HepG2 (cell line): ENCODE measurements at regions not wholly inside any gene's neighbourhood (a gene's known extent, or its start where the extent isn't known, plus 50 kb on each side); places are given as distances from the start of the nearest gene placed in this dataset.

Source experiments
- ATAC-seq: fragments of 200-7000 bp; cut with Tn5 transposase; 3 replicates; pipeline ENCODE4 v1.9.1; 2020; ENCODE audit warnings: mild to moderate bottlenecking, moderate library complexity
- BruUV-seq: library from RNA; stranded (reverse); fragments of 400-500 nt; replicated peaks from 2 replicates; lab custom pipeline; 2021; lab: Mats Ljungman, UMichigan
- CTCF ChIA-PET: fragments of 300-600 bp; formaldehyde crosslinking; extraction: SDS; loops from one replicate; lab custom pipeline; 2021; ENCODE audit warnings: low total read pairs, inconsistent platforms, low intra/inter-chr PET ratio; lab: Yijun Ruan, JAX
- POLR2A ChIA-PET: fragments of 350-600 bp; sonication (Branson Sonifier 250); formaldehyde crosslinking; loops from one replicate; lab custom pipeline; 2020; ENCODE audit warnings: antibody characterized with exemption, inconsistent platforms; lab: Yijun Ruan, JAX
- DNase-seq: peaks from one replicate; pipeline ENCODE4 v3.0.0-alpha.2; 2015; ENCODE audit warnings: low spot score
- FAIRE-seq: peaks from 3 replicates; lab custom pipeline; 2011; peaks lifted over from hg19 to GRCh38; lab: Jason Lieb, UNC
- H2AFZ ChIP-seq: one replicate; pipeline ENCODE4 v1.6.1; 2011; ENCODE audit warnings: low read length, inconsistent platforms
- H3K27ac ChIP-seq: fragments of 300-600 bp; 3 replicates; pipeline ENCODE4 v1.8.0; 2011; ENCODE audit warnings: mixed run types, mild to moderate bottlenecking, mixed read lengths, low read length, inconsistent platforms; ENCODE audit not compliant: insufficient read depth; ENCODE audit errors: extremely low read length
- H3K27me3 ChIP-seq, 2 experiments: fragments of 200-600 bp in 1 of 2; 2 replicates in 1 of 2; 3 replicates in 1 of 2; pipeline versions ENCODE4 v1.6.0 to v1.8.0; 2011; ENCODE audit warnings: low read length in 2 of 2, mild to moderate bottlenecking in 2 of 2, moderate library complexity in 2 of 2, inconsistent platforms in 1 of 2; ENCODE audit not compliant: insufficient read depth in 2 of 2, control insufficient read depth in 1 of 2
- H3K36me3 ChIP-seq, 2 experiments: fragments of 200-600 bp in 1 of 2; replicated peaks in 1 of 2; 2 replicates in 1 of 2; 3 replicates in 1 of 2; pipeline versions ENCODE4 v1.5.1 to v1.8.0; 2011; ENCODE audit warnings: low read length in 2 of 2, inconsistent platforms in 1 of 2; ENCODE audit not compliant: insufficient read depth in 2 of 2, control insufficient read depth in 1 of 2
- H3K4me1 ChIP-seq: 2 replicates; pipeline ENCODE4 v1.5.1; 2012; ENCODE audit warnings: low read length, inconsistent platforms; ENCODE audit not compliant: insufficient read depth
- H3K4me2 ChIP-seq: 2 replicates; pipeline ENCODE4 v1.6.0; 2011; ENCODE audit warnings: low read depth, low read length, inconsistent platforms
- H3K4me3 ChIP-seq, 3 experiments: fragments of 200-600 bp in 1 of 3; sonication (generic), shearing (Covaris generic) in 1 of 3; replicated peaks in 1 of 3; 2 replicates each; pipeline ENCODE4 v1.5.1; 2011 to 2016; ENCODE audit warnings: low read length in 3 of 3, inconsistent platforms in 2 of 3, low read depth in 2 of 3, mild to moderate bottlenecking in 2 of 3, control low read depth in 1 of 3, mixed read lengths in 1 of 3; ENCODE audit not compliant: insufficient read depth in 1 of 3
- H3K79me2 ChIP-seq: one replicate; pipeline ENCODE4 v1.6.1; 2011; ENCODE audit warnings: low read length, inconsistent platforms; ENCODE audit not compliant: insufficient read depth
- H3K9ac ChIP-seq: 2 replicates; pipeline ENCODE4 v1.6.0; 2011; ENCODE audit warnings: mild to moderate bottlenecking, low read depth, low read length, inconsistent platforms; ENCODE audit not compliant: insufficient read depth
- H3K9me3 ChIP-seq: 2 replicates; pipeline ENCODE4 v1.5.1; 2012; ENCODE audit warnings: mild to moderate bottlenecking, low read length
- H4K20me1 ChIP-seq: 2 replicates; pipeline ENCODE4 v1.6.0; 2011; ENCODE audit warnings: inconsistent platforms, mild to moderate bottlenecking, low read length, moderate library complexity; ENCODE audit not compliant: insufficient read depth
- CREM ChIP-seq, 2 experiments: sonication (generic) in 1 of 2; formaldehyde crosslinking in 1 of 2; IDR thresholded peaks; 2 replicates each; pipeline versions ENCODE4 v1.4.0 to v1.6.1; 2016 to 2020; ENCODE audit warnings: antibody characterized with exemption in 1 of 2, mild to moderate bottlenecking in 1 of 2, missing genetic modification reagents in 1 of 2
- RARA ChIP-seq: IDR thresholded peaks from 2 replicates; pipeline ENCODE4 v1.6.1; 2016; ENCODE audit warnings: missing genetic modification reagents, missing compliant biosample characterization
- ZBTB8A ChIP-seq: sonication (generic); formaldehyde crosslinking; IDR thresholded peaks from 2 replicates; pipeline ENCODE4 v1.4.0; 2020; ENCODE audit warnings: mild to moderate bottlenecking, low read depth, missing genetic modification reagents, borderline replicate concordance
- WGBS: methylation state at CpG from one replicate; pipeline ENCODE4 v1.1.6; 2017; ENCODE audit warnings: low lambda C conversion rate; 5-methylcytosine and 5-hydroxymethylcytosine counted together
- in situ Hi-C: cut with HindIII; loops from 2 replicates; pipeline ENCODE4 v1.10.0; 2017; ENCODE audit warnings: low pct_unique_long_range_greater_than_20kb; ENCODE audit not compliant: extremely low pct_ligation_motif_present
- intact Hi-C: fragments of 100-400 bp; cut with micrococcal nuclease; formaldehyde crosslinking; loops from one replicate; pipeline ENCODE4 v1.10.0; 2022; ENCODE audit not compliant: unreplicated experiment
- TF ChIP-seq, protein P1 (sequence below): sonication (generic); formaldehyde crosslinking; IDR thresholded peaks from 2 replicates; pipeline ENCODE4 v1.8.0; 2022; ENCODE audit warnings: mild to moderate bottlenecking, missing genetic modification reagents, moderate library complexity
- TF ChIP-seq, protein P2 (sequence below): sonication (generic); formaldehyde crosslinking; IDR thresholded peaks from 2 replicates; pipeline ENCODE4 v1.4.0; 2020; ENCODE audit warnings: missing genetic modification reagents
- TF ChIP-seq, protein P3 (sequence below): sonication (generic); formaldehyde crosslinking; IDR thresholded peaks from 2 replicates; pipeline ENCODE4 v1.4.0; 2020; ENCODE audit warnings: missing genetic modification reagents

DNA sequence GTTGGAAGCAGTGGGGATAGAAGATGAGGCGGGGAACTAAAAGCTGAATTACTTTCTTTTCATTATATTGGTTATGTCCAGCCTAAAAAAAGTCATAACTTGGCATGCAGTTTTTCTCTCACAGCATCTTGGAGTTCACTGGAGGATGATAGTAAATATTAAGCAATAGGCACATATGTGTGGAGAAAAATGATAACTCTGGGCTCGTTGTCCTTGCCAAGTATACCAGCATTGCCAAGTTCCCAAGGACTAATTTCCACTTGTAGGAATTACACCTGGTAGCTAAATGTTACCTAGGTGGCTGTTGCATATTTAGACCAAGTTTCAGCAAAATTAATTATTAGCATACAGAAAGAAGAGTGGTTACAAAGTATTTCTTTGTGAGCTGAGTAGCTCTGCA, 1007.6 kb downstream of the ANKRD7 start:
- 6% methylated on average over 2 of the region's 2 CpGs for WGBS
- CTCF ChIA-PET = no interaction called here
- H3K4me3 ChIP-seq = no peak overlapping the region

More for the DNA sequence above, 1007.6 kb downstream of the ANKRD7 start:
- Histone ChIP-seq H3K4me1 (no peaks in the 10 kb centered on the region), H2AFZ (no peak overlapping the region), H3K9me3 (no peaks in the 10 kb centered on the region), H3K27me3 (no peaks in the 10 kb centered on the region), H4K20me1 (no peaks in the 10 kb centered on the region), H3K36me3 (no peaks in the 10 kb centered on the region), H3K27ac (no peak overlapping the region), H3K79me2 (no peaks in the 10 kb centered on the region), H3K9ac (no peak overlapping the region), H3K4me2 (no peak overlapping the region)
- TF ChIP-seq RARA (CRISPR knock-in tag) (no peak), ZBTB8A (no peak), CREM (IDR thresholded peaks at IDR 0.05) (no peak), CREM (CRISPR knock-in tag; IDR thresholded peaks at IDR 0.05) (no peak)
- TF ChIP-seq, protein P1, sequence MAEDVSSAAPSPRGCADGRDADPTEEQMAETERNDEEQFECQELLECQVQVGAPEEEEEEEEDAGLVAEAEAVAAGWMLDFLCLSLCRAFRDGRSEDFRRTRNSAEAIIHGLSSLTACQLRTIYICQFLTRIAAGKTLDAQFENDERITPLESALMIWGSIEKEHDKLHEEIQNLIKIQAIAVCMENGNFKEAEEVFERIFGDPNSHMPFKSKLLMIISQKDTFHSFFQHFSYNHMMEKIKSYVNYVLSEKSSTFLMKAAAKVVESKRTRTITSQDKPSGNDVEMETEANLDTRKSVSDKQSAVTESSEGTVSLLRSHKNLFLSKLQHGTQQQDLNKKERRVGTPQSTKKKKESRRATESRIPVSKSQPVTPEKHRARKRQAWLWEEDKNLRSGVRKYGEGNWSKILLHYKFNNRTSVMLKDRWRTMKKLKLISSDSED (CRISPR knock-in tag) = no peak
- TF ChIP-seq, protein P2, sequence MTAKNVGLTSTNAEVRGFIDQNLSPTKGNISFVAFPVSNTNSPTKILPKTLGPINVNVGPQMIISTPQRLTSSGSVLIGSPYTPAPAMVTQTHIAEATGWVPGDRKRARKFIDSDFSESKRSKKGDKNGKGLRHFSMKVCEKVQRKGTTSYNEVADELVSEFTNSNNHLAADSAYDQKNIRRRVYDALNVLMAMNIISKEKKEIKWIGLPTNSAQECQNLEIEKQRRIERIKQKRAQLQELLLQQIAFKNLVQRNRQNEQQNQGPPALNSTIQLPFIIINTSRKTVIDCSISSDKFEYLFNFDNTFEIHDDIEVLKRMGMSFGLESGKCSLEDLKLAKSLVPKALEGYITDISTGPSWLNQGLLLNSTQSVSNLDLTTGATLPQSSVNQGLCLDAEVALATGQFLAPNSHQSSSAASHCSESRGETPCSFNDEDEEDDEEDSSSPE (CRISPR knock-in tag) = no peak
- TF ChIP-seq, protein P3, sequence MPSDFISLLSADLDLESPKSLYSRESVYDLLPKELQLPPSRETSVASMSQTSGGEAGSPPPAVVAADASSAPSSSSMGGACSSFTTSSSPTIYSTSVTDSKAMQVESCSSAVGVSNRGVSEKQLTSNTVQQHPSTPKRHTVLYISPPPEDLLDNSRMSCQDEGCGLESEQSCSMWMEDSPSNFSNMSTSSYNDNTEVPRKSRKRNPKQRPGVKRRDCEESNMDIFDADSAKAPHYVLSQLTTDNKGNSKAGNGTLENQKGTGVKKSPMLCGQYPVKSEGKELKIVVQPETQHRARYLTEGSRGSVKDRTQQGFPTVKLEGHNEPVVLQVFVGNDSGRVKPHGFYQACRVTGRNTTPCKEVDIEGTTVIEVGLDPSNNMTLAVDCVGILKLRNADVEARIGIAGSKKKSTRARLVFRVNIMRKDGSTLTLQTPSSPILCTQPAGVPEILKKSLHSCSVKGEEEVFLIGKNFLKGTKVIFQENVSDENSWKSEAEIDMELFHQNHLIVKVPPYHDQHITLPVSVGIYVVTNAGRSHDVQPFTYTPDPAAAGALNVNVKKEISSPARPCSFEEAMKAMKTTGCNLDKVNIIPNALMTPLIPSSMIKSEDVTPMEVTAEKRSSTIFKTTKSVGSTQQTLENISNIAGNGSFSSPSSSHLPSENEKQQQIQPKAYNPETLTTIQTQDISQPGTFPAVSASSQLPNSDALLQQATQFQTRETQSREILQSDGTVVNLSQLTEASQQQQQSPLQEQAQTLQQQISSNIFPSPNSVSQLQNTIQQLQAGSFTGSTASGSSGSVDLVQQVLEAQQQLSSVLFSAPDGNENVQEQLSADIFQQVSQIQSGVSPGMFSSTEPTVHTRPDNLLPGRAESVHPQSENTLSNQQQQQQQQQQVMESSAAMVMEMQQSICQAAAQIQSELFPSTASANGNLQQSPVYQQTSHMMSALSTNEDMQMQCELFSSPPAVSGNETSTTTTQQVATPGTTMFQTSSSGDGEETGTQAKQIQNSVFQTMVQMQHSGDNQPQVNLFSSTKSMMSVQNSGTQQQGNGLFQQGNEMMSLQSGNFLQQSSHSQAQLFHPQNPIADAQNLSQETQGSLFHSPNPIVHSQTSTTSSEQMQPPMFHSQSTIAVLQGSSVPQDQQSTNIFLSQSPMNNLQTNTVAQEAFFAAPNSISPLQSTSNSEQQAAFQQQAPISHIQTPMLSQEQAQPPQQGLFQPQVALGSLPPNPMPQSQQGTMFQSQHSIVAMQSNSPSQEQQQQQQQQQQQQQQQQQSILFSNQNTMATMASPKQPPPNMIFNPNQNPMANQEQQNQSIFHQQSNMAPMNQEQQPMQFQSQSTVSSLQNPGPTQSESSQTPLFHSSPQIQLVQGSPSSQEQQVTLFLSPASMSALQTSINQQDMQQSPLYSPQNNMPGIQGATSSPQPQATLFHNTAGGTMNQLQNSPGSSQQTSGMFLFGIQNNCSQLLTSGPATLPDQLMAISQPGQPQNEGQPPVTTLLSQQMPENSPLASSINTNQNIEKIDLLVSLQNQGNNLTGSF (CRISPR knock-in tag) = no peak
- POLR2A ChIA-PET = no interaction called here
- FAIRE-seq (no peak), DNase-seq (no peak), ATAC-seq (no peak)
- intact Hi-C loops (no loop called here), in situ Hi-C loops (no loop called here)
- no TSS peak for BruUV-seq
